ENCODE measurements at regions not wholly inside any gene's neighbourhood (a gene's known extent, or its start where the extent isn't known, plus 50 kb on each side); places are given as distances from the start of the nearest gene placed in this dataset.
"Not testable (repeated sequence)": the region's sequence is repeated elsewhere in the genome, so short reads cannot be mapped to it uniquely, and the experiment has no call there.

GRCh38 chr16:85512808-85513115 lies 100.4 kb upstream of the GSE1 start:
- no peak for DNase-seq (ENCODE audit: low read depth, low spot score)

GRCh38 chr16:85513180-85513579 lies 99.9 kb upstream of the GSE1 start:
- DNase-seq (ENCODE audit: low read depth, low spot score) = no peak

- DNase-seq (ENCODE audit: low read depth, low spot score) = no peak
Observed at GRCh38 chr16:85513649-85514048, 99.5 kb upstream of the GSE1 start.

GRCh38 chr16:85514295-85514597 lies 98.9 kb upstream of the GSE1 start:
- no peak for DNase-seq (ENCODE audit: low read depth, low spot score)

- peak; percentile 93 for DNase-seq (ENCODE audit: low read depth, low spot score)
Observed at GRCh38 chr16:85514598-85515318, 98.4 kb upstream of the GSE1 start.

GRCh38 chr16:85515319-85515745 lies 97.8 kb upstream of the GSE1 start:
- DNase-seq (ENCODE audit: low read depth, low spot score) = no peak

- DNase-seq (ENCODE audit: low read depth, low spot score) = peak; percentile 50
Observed at GRCh38 chr16:85515830-85516397, 97.2 kb upstream of the GSE1 start.

GRCh38 chr16:85517154-85517553 lies 96.0 kb upstream of the GSE1 start:
- no peak for DNase-seq (ENCODE audit: low read depth, low spot score)

GRCh38 chr16:85517563-85518179 lies 95.5 kb upstream of the GSE1 start:
- no peak for DNase-seq (ENCODE audit: low read depth, low spot score)

GRCh38 chr16:85518398-85519049 lies 94.6 kb upstream of the GSE1 start:
- no peak for DNase-seq (ENCODE audit: low read depth, low spot score)

- not testable (repeated sequence) for DNase-seq (ENCODE audit: low read depth, low spot score)
Observed at GRCh38 chr16:85519050-85519440, 94.1 kb upstream of the GSE1 start.

- DNase-seq (ENCODE audit: low read depth, low spot score) = no peak
Observed at GRCh38 chr16:85519540-85520231, 93.4 kb upstream of the GSE1 start.

GRCh38 chr16:85520853-85521521 lies 92.1 kb upstream of the GSE1 start:
- DNase-seq (ENCODE audit: low read depth, low spot score) = peak; percentile 88

GRCh38 chr16:85521552-85522307 lies 91.4 kb upstream of the GSE1 start:
- no peak for DNase-seq (ENCODE audit: low read depth, low spot score)

- no peak for DNase-seq (ENCODE audit: low read depth, low spot score)
Observed at GRCh38 chr16:85522308-85522841, 90.7 kb upstream of the GSE1 start.

GRCh38 chr16:85522842-85523601 lies 90.1 kb upstream of the GSE1 start:
- DNase-seq (ENCODE audit: low read depth, low spot score) = no peak

- DNase-seq (ENCODE audit: low read depth, low spot score) = peak; percentile 89
Observed at GRCh38 chr16:85523602-85524364, 89.3 kb upstream of the GSE1 start.

- peak; percentile 46 for DNase-seq (ENCODE audit: low read depth, low spot score)
Observed at GRCh38 chr16:85524365-85524629, 88.8 kb upstream of the GSE1 start.

- peak; percentile 84 for DNase-seq (ENCODE audit: low read depth, low spot score)
Observed at GRCh38 chr16:85524630-85525419, 88.3 kb upstream of the GSE1 start.
